Adipocyte (in vitro differentiated cells): ENCODE measurements at regions not wholly inside any gene's neighbourhood (a gene's known extent, or its start where the extent isn't known, plus 50 kb on each side); places are given as distances from the start of the nearest gene placed in this dataset.

Experiments used
- DNase-seq: peaks from one replicate; pipeline ENCODE4 v3.0.0-alpha.2; 2015; ENCODE audit warnings: low read depth
- H3K27me3 ChIP-seq: replicated peaks from 2 replicates; pipeline ENCODE4 v1.7.0; 2013; ENCODE audit warnings: mild to moderate bottlenecking, low read length, moderate library complexity; ENCODE audit not compliant: control insufficient read depth, insufficient read depth
- H3K36me3 ChIP-seq: 2 replicates; pipeline ENCODE4 v1.7.0; 2013; ENCODE audit warnings: low read length, mild to moderate bottlenecking, moderate library complexity; ENCODE audit not compliant: control insufficient read depth, insufficient read depth, severe bottlenecking
- H3K4me1 ChIP-seq: 2 replicates; pipeline ENCODE4 v1.7.0; 2013; ENCODE audit warnings: mild to moderate bottlenecking, low read length, moderate library complexity; ENCODE audit not compliant: control insufficient read depth, insufficient read depth
- H3K4me3 ChIP-seq: 2 replicates; pipeline ENCODE4 v1.7.0; 2013; ENCODE audit warnings: mild to moderate bottlenecking, low read length, moderate library complexity
- H3K9ac ChIP-seq: 2 replicates; pipeline ENCODE4 v1.7.0; 2013; ENCODE audit warnings: mild to moderate bottlenecking, low read length, moderate library complexity
- H3K9me3 ChIP-seq: 2 replicates; pipeline ENCODE4 v1.7.0; 2013; ENCODE audit warnings: mild to moderate bottlenecking, low read length, moderate library complexity; ENCODE audit not compliant: control insufficient read depth

DNA sequence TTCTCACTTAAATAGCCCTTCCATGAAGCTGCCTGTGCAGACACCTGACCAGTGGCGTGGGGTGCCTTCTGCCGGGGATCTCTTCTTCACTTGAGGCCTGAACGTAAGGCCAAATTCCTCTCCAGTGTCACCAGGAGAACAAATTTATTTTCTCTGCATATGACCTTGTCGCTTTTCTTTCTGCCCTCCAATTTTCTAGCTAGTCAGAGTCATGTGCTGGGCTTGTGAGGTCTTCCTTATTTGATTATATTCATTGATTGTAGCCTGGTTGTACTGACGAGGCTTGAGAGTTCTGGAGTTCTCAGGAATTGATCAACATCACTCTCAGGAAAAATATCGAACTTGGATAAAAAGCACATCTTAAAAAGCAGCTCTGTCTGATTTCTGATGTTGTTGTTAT, 255.7 kb downstream of the BUB3 start:
- no peaks in the 10 kb centered on the region for H3K4me1 ChIP-seq
- peaks cover 4% of the 10 kb centered on the region for H3K27me3 ChIP-seq
- H3K36me3 ChIP-seq: no peaks in the 10 kb centered on the region
- peaks cover 5% of the 10 kb centered on the region for H3K9me3 ChIP-seq
- no peak overlapping the region for H3K4me3 ChIP-seq
- no peak for DNase-seq
- no peak overlapping the region for H3K9ac ChIP-seq

DNA sequence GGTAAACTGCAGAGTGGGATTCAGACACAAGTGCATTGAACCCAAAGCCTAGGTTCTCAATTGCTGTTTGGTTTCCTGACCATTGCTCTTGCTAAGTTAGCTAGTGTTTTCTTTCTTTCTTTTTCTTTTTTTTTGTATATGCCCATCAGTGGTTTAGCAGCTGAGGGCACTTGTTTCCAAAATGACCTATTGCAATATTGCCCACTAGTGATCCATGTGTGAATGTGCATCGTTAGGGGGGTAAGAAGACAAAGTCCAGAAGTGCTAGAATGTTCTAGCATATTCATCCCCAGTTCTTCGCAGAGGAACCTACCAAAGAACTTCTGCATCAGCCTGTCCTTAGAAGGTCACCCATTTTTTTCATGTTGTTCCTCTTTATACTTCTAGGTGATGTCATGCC, 252.8 kb upstream of the GPR26 start:
- Histone ChIP-seq H3K27me3 (peaks cover 7% of the 10 kb centered on the region), H3K36me3 (no peaks in the 10 kb centered on the region), H3K4me3 (no peak overlapping the region), H3K4me1 (no peaks in the 10 kb centered on the region), H3K9me3 (no peaks in the 10 kb centered on the region), H3K9ac (no peak overlapping the region)
- no peak for DNase-seq

DNA sequence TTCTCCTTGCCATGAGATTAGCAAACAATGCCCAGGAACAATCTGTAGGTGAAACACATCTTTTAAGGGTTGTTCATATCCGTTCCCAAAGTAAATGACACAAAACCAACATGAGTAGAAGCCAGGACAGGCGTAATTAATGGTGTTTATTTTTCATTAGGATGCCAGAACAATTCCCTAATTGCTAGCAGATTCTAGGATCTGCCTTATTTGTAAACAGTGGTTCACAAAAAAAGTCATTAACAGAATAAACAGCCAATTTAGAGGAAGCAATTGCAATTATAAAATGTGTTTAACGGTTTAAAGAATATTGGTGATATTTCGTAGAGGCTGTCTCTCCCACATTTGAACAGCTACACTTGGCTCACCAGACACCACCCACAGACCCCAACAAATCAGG, 250.6 kb upstream of the GPR26 start:
- H3K27me3 ChIP-seq: peaks cover 7% of the 10 kb centered on the region

DNA sequence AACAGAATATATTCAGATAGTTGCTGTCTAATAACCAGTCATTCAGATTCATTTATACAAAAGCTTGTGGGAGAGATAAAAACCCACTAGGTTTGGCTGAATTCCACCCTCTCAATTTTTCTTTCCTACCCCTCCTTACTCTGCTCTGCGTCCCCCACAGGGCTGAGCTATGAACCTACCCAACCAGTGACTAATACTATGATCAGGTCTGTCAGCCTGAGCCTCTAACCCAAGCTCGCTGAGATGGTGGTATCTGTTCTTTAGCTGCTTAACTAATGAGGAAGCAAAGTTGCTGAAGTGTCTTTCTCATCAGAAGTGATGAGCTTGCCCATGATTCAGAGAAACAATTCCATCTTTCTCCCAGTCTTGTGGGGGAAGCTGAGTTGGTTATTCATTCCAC, 248.7 kb upstream of the GPR26 start:
- H3K4me1 ChIP-seq: no peaks in the 10 kb centered on the region
- no peak overlapping the region for H3K9ac ChIP-seq
- no peak for DNase-seq
- no peak overlapping the region for H3K4me3 ChIP-seq
- no peaks in the 10 kb centered on the region for H3K9me3 ChIP-seq
- H3K36me3 ChIP-seq: no peaks in the 10 kb centered on the region
- H3K27me3 ChIP-seq: peaks cover 3% of the 10 kb centered on the region

More for the DNA sequence above, 250.6 kb upstream of the GPR26 start:
- no peak for DNase-seq
- H3K4me3 ChIP-seq: no peak overlapping the region
- no peaks in the 10 kb centered on the region for H3K9me3 ChIP-seq
- no peaks in the 10 kb centered on the region for H3K36me3 ChIP-seq
- H3K4me1 ChIP-seq: no peaks in the 10 kb centered on the region
- H3K9ac ChIP-seq: no peak overlapping the region

DNA sequence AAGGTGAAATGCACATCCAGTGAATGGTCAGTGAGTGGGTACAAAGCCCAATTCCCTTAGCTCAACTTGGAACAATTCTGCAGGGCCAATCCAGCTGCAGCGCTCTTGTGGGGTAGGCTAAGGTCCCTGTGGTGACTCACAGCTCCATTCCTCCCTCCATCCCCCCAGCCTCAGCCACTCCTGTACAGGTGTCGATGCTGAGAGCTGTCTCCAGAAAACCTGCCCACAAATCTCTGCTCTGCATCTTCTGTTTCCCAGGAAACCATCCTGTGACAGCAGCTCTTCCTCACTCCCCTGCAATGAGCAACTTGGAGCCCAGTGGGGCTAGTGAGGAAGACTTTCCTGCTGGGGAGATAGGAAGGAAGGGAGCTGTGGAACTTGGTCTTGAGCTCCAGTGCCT, 244.7 kb upstream of the GPR26 start:
- Histone ChIP-seq H3K4me1 (no peaks in the 10 kb centered on the region), H3K27me3 (peaks cover 2% of the 10 kb centered on the region), H3K36me3 (no peaks in the 10 kb centered on the region), H3K9me3 (no peaks in the 10 kb centered on the region), H3K9ac (no peak overlapping the region), H3K4me3 (no peak overlapping the region)
- no peak for DNase-seq

DNA sequence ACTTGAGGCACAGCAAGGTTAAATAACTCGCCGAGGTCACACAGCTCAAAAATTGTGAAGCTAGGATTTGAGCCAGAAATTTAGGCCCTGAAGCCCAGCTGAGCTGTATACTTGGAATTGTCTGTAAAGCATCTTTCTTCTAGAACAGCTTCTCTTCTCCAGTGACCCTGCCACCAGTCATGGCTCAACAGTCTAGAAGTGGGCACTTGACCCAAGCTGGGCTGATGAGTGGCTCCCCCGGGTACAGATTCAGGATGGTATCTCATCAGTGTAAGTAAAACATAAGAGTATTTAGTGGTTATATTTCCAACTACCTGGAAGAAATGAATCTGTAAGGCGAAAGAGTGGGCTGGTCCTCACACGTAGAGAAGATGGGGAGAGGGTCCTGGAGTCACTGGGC, 243.9 kb upstream of the GPR26 start:
- Histone ChIP-seq H3K9ac (no peak overlapping the region), H3K9me3 (no peaks in the 10 kb centered on the region), H3K4me1 (no peaks in the 10 kb centered on the region), H3K4me3 (no peak overlapping the region), H3K27me3 (peaks cover 2% of the 10 kb centered on the region), H3K36me3 (no peaks in the 10 kb centered on the region)
- no peak for DNase-seq

DNA sequence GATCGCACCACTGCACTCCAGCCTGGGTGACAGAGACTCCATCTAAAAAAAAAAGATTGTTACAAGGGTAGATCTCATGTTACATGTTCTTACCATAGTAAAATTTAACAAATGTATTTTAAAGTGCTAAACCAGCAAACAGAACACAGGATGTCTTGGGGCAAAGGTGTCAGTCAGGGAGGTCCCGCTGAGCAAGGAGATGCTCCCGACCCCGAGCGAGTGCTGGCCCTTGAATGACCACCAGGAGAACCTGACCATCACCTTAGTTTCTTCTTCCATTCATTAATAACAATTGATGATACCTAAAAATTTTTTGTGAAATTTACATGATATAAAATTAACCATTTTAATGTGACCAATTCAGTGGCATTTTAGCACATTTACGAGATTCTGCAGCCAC, 241.6 kb upstream of the GPR26 start:
- Histone ChIP-seq H3K4me1 (no peaks in the 10 kb centered on the region), H3K27me3 (peaks cover 17% of the 10 kb centered on the region), H3K4me3 (no peak overlapping the region), H3K36me3 (no peaks in the 10 kb centered on the region), H3K9ac (no peak overlapping the region), H3K9me3 (no peaks in the 10 kb centered on the region)
- no peak for DNase-seq

DNA sequence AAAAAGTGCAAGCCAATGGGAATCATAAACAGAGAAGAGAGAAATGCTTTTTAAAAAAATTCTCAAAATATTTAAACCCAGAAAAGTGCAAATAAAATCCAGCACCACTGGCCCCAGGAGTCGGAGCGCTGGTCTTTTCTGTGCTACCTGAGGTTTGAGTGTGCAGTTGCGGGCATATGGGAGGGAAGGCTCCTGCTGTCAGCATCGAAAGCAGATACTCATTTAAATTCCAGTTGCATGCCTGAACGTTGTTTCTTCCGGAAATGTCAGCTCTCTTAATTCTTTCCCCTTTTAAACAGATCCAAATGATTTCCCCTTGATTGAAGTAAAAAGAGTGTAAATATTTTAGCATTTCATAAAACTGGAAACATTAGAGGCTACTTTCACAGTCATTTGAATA, 240.5 kb upstream of the GPR26 start:
- no peaks in the 10 kb centered on the region for H3K9me3 ChIP-seq
- no peaks in the 10 kb centered on the region for H3K4me1 ChIP-seq
- H3K27me3 ChIP-seq: peaks cover 24% of the 10 kb centered on the region
- H3K9ac ChIP-seq: no peak overlapping the region
- no peak for DNase-seq
- H3K4me3 ChIP-seq: no peak overlapping the region
- H3K36me3 ChIP-seq: no peaks in the 10 kb centered on the region

DNA sequence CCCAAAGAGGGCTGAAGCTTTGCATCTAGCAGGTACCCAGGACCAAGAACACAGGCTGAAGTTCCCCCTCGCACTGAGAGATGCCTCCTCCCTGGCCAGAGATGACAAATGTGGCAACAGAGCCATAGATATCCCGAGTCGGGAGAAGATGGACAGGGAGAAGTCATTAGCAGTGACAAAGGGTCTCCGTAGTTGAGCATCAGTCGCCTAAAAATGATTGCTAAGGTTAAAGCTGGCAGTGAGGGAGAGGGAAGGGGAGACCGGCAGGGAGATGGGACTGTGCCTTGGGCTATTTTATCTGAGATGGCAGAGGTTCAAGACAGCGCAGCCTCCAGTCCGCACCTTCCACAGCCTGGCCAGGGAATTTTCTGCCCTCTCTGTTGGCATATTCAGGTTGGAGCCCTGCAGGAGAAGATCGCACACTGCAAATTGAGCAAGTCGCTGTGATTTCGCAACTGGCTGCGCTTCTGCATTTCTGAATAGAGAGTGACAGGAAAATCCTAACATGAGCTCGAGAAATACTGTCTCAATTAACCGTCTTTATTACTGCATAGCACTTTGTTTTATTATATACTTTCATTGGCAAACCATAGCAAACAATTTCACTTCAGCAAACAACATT, 238.9 kb upstream of the GPR26 start:
- no peak overlapping the region for H3K4me3 ChIP-seq
- DNase-seq: no peak
- no peaks in the 10 kb centered on the region for H3K9me3 ChIP-seq
- H3K36me3 ChIP-seq: no peaks in the 10 kb centered on the region
- peaks cover 27% of the 10 kb centered on the region for H3K27me3 ChIP-seq
- H3K4me1 ChIP-seq: no peaks in the 10 kb centered on the region
- H3K9ac ChIP-seq: no peak overlapping the region

DNA sequence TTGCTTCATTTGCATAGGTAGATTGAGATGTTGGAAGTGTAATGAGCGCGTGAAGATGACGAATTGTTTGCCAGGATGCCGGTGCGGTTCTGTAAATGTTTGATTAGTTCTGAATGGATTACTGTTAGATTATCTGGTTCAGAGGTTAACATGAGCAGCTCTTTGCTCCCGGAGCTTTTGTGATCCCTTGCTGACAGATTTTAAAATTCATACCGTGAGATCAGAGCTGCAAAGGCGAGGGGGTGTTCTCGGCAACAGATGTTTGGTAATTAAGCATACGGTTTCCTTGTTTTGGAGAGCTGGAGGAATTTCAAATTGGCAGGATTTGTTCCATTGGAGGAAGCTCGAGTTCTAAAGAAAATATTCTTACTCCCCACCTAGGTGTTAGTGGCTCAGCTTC, 237.8 kb upstream of the GPR26 start:
- Histone ChIP-seq H3K4me3 (no peak overlapping the region), H3K4me1 (no peaks in the 10 kb centered on the region), H3K9me3 (no peaks in the 10 kb centered on the region), H3K36me3 (no peaks in the 10 kb centered on the region), H3K27me3 (peaks cover 27% of the 10 kb centered on the region), H3K9ac (no peak overlapping the region)
- no peak for DNase-seq

DNA sequence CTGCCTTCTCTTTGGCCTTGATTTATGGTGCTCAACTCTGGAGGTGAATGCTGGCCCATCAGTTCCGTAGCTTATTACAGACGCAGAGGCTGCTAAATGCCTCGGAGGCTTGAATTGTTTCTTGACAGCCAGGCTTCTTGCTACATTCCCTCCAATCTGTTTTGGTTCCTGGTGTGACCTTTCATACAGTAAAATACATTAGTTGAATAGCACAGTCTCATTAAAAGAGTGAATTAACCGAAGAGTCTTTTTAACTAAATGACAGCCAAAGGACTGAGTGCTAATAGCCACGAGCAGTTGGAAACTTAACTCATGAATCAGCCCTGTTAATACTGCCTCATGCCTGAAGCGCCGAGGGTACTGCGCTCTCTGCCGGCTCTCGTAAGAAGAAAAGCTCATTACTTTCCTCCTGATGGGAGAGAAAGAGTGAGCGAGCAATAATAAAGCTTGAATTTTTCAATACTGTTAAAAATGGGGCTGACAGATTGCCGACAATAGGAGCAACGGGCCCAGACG, 236.4 kb upstream of the GPR26 start:
- Histone ChIP-seq H3K4me1 (no peaks in the 10 kb centered on the region), H3K36me3 (no peaks in the 10 kb centered on the region), H3K9ac (no peak overlapping the region), H3K27me3 (peaks cover 27% of the 10 kb centered on the region), H3K4me3 (no peak overlapping the region), H3K9me3 (no peaks in the 10 kb centered on the region)
- DNase-seq: no peak

DNA sequence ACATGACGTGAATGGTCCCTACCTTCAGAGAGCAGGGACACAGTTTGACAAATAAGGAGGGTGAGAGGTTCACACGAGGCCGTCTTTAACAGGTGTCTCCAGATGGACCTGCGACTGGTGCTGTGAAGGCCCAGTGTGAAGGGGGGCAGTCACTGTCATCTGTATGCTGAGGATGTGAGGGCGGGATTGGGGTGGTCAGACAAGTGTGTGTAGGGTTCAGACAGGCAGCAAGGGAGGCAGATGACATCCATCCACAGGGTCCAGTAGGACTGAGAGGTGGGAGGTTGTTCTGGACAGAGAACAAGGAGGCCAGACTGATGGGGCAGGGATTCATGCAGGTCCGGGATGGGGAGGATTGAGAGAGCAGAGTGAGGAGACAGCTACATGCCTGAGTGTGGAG, 232.6 kb upstream of the GPR26 start:
- H3K4me1 ChIP-seq: no peaks in the 10 kb centered on the region
- H3K9me3 ChIP-seq: no peaks in the 10 kb centered on the region
- no peaks in the 10 kb centered on the region for H3K36me3 ChIP-seq
- no peak overlapping the region for H3K9ac ChIP-seq
- DNase-seq: no peak
- peaks cover 20% of the 10 kb centered on the region for H3K27me3 ChIP-seq
- no peak overlapping the region for H3K4me3 ChIP-seq
